Skin epidermis (tissue), 12 donors: ENCODE measurements at regions not wholly inside any gene's neighbourhood (a gene's known extent, or its start where the extent isn't known, plus 50 kb on each side); places are given as distances from the start of the nearest gene placed in this dataset.

Experiments used
- H3K27ac ChIP-seq, 21 experiments: fragments of 200-600 bp; sonication (generic) in 11 of 21; one replicate each; pipeline ENCODE4 v1.5.0; 2020; ENCODE audit warnings: mild to moderate bottlenecking in 3 of 21, inconsistent platforms in 2 of 21, moderate library complexity in 2 of 21
- H3K4me3 ChIP-seq, 7 experiments: fragments of 200-600 bp; sonication (generic) in 2 of 7; one replicate each; pipeline ENCODE4 v1.5.0; 2020; ENCODE audit warnings: inconsistent platforms in 2 of 7, mild to moderate bottlenecking in 2 of 7, moderate library complexity in 1 of 7

GRCh38 chr9:16343249-16344237, 526.9 kb downstream of the BNC2 start:
- H3K4me3 ChIP-seq: no peak overlapping the region
- peak overlapping the region in 7 of 21 experiments; percentile 18 to 58 (median 50) for H3K27ac ChIP-seq

GRCh38 chr9:16344343-16344742, 526.1 kb downstream of the BNC2 start:
- Histone ChIP-seq H3K27ac (peak overlapping the region in 7 of 21 experiments; percentile 18 to 58 (median 50)), H3K4me3 (no peak overlapping the region)

GRCh38 chr9:16345902-16346301, 524.6 kb downstream of the BNC2 start:
- H3K27ac ChIP-seq: no peak overlapping the region
- H3K4me3 ChIP-seq: no peak overlapping the region

GRCh38 chr9:16347886-16348285, 522.6 kb downstream of the BNC2 start:
- no peak overlapping the region for H3K27ac ChIP-seq
- H3K4me3 ChIP-seq: no peak overlapping the region

- H3K27ac ChIP-seq: no peak overlapping the region
- H3K4me3 ChIP-seq: no peak overlapping the region
Observed at GRCh38 chr9:16348531-16348930, 521.9 kb downstream of the BNC2 start.

GRCh38 chr9:16352251-16352650, 518.2 kb downstream of the BNC2 start:
- Histone ChIP-seq H3K4me3 (no peak overlapping the region), H3K27ac (no peak overlapping the region)

- H3K4me3 ChIP-seq: no peak overlapping the region
- no peak overlapping the region for H3K27ac ChIP-seq
Observed at GRCh38 chr9:16352791-16353401, 517.6 kb downstream of the BNC2 start.

GRCh38 chr9:16356196-16356765, 514.2 kb downstream of the BNC2 start:
- H3K4me3 ChIP-seq: no peak overlapping the region
- H3K27ac ChIP-seq: no peak overlapping the region

GRCh38 chr9:16357828-16358227, 512.6 kb downstream of the BNC2 start:
- Histone ChIP-seq H3K27ac (no peak overlapping the region), H3K4me3 (no peak overlapping the region)

GRCh38 chr9:16358751-16359150, 511.7 kb downstream of the BNC2 start:
- Histone ChIP-seq H3K27ac (no peak overlapping the region), H3K4me3 (no peak overlapping the region)
